Esophagus (tissue), 2 donors: ENCODE measurements at regions not wholly inside any gene's neighbourhood (a gene's known extent, or its start where the extent isn't known, plus 50 kb on each side); places are given as distances from the start of the nearest gene placed in this dataset.
A peak's percentile ranks its signal among the peaks of the same experiment; 100 is the strongest.

ENCODE experiments used
- H3K27ac ChIP-seq, 2 donors: one replicate each; pipeline ENCODE4 v1.5.1; 2013; ENCODE audit warnings: low read depth in 2 of 2, mild to moderate bottlenecking in 2 of 2, inconsistent platforms in 1 of 2, low read length in 1 of 2, moderate library complexity in 1 of 2
- H3K27me3 ChIP-seq, 2 donors: one replicate each; pipeline ENCODE4 v1.6.1; 2013; ENCODE audit warnings: low read length in 2 of 2, control low read depth in 1 of 2, mild to moderate bottlenecking in 1 of 2; ENCODE audit not compliant: insufficient read depth in 2 of 2, control insufficient read depth in 1 of 2
- H3K36me3 ChIP-seq, 2 donors: one replicate each; pipeline ENCODE4 v1.6.1; 2013; ENCODE audit warnings: low read length in 1 of 2; ENCODE audit not compliant: control insufficient read depth in 2 of 2, insufficient read depth in 2 of 2
- H3K4me1 ChIP-seq, 2 donors: one replicate each; pipeline ENCODE4 v1.6.1; 2013; ENCODE audit warnings: low read length in 1 of 2; ENCODE audit not compliant: control insufficient read depth in 2 of 2, insufficient read depth in 2 of 2
- H3K4me3 ChIP-seq, 2 donors: one replicate each; pipeline ENCODE4 v1.5.1; 2013; ENCODE audit warnings: low read length in 2 of 2, mild to moderate bottlenecking in 2 of 2, low read depth in 1 of 2, moderate library complexity in 1 of 2
- H3K9me3 ChIP-seq, 2 donors: one replicate each; pipeline ENCODE4 v1.6.1; 2013; ENCODE audit warnings: mild to moderate bottlenecking in 2 of 2, low read depth in 1 of 2, low read length in 1 of 2, moderate library complexity in 1 of 2; ENCODE audit not compliant: control insufficient read depth in 2 of 2, insufficient read depth in 1 of 2
- WGBS, 2 donors: extraction: QIAGEN DNeasy Blood & Tissue Kit; methylation state at CpG; one replicate each; pipeline ENCODE4 v1.1.7; 2013; 5-methylcytosine and 5-hydroxymethylcytosine counted together
- donor health status: healthy with polysubstance abuse.
- donor health status: Bipolar disorder and iron deficiency.

- no peaks in the 10 kb centered on the region for H3K27me3 ChIP-seq
- 39 to 42% methylated on average over 12 of the region's 12 CpGs for WGBS, 2 donors
- no peaks in the 10 kb centered on the region for H3K9me3 ChIP-seq
- peaks cover 3 to 5% of the 10 kb centered on the region in 2 donors for H3K4me1 ChIP-seq
- H3K36me3 ChIP-seq: no peaks in the 10 kb centered on the region
- H3K27ac ChIP-seq: peak overlapping the region; percentile 35 to 39
- no peak overlapping the region for H3K4me3 ChIP-seq
Observed at GRCh38 chr3:72155391-72156064, 370.6 kb upstream of the PROK2 start.

- H3K9me3 ChIP-seq: no peaks in the 10 kb centered on the region
- WGBS, 2 donors: 85 to 86% methylated on average over 4 of the region's 4 CpGs
- H3K27me3 ChIP-seq: no peaks in the 10 kb centered on the region
- peak overlapping the region; percentile 35 to 39 for H3K27ac ChIP-seq
- peaks cover 3 to 5% of the 10 kb centered on the region in 2 donors for H3K4me1 ChIP-seq
- H3K4me3 ChIP-seq: no peak overlapping the region
- H3K36me3 ChIP-seq: no peaks in the 10 kb centered on the region
Observed at GRCh38 chr3:72154391-72155335, 369.7 kb upstream of the PROK2 start.

- Histone ChIP-seq H3K4me3 (no peak overlapping the region), H3K9me3 (peaks cover 0 to 1% of the 10 kb centered on the region in 2 donors), H3K27me3 (no peaks in the 10 kb centered on the region), H3K27ac (no peak overlapping the region), H3K4me1 (peaks cover 3 to 5% of the 10 kb centered on the region in 2 donors), H3K36me3 (no peaks in the 10 kb centered on the region)
- WGBS, 2 donors: 81 to 84% methylated on average over 6 of the region's 6 CpGs
Observed at GRCh38 chr3:72153477-72154314, 368.7 kb upstream of the PROK2 start.

GRCh38 chr3:72152551-72153476, 367.9 kb upstream of the PROK2 start:
- H3K9me3 ChIP-seq: peaks cover 0 to 3% of the 10 kb centered on the region in 2 donors
- H3K4me1 ChIP-seq: peaks cover 3 to 5% of the 10 kb centered on the region in 2 donors
- H3K27me3 ChIP-seq: no peaks in the 10 kb centered on the region
- 23 to 29% methylated on average over 21 of the region's 21 CpGs for WGBS, 2 donors
- H3K27ac ChIP-seq: peak overlapping the region; percentile 20 to 50
- peak overlapping the region; percentile 18 to 19 for H3K4me3 ChIP-seq
- H3K36me3 ChIP-seq: no peaks in the 10 kb centered on the region

- H3K27me3 ChIP-seq: no peaks in the 10 kb centered on the region
- no peak overlapping the region for H3K4me3 ChIP-seq
- peaks cover 3 to 5% of the 10 kb centered on the region in 2 donors for H3K4me1 ChIP-seq
- peaks cover 0 to 3% of the 10 kb centered on the region in 2 donors for H3K9me3 ChIP-seq
- no peaks in the 10 kb centered on the region for H3K36me3 ChIP-seq
- WGBS, 2 donors: 84 to 92% methylated on average over 9 of the region's 9 CpGs
- no peak overlapping the region for H3K27ac ChIP-seq
Observed at GRCh38 chr3:72151465-72152238, 366.7 kb upstream of the PROK2 start.

GRCh38 chr3:72150634-72151412, 365.9 kb upstream of the PROK2 start:
- 71 to 90% methylated on average over 6 of the region's 6 CpGs for WGBS, 2 donors
- H3K4me3 ChIP-seq: no peak overlapping the region
- peaks cover 3 to 5% of the 10 kb centered on the region in 2 donors for H3K4me1 ChIP-seq
- H3K27ac ChIP-seq: no peak overlapping the region
- H3K36me3 ChIP-seq: no peaks in the 10 kb centered on the region
- H3K9me3 ChIP-seq: peaks cover 0 to 3% of the 10 kb centered on the region in 2 donors
- no peaks in the 10 kb centered on the region for H3K27me3 ChIP-seq

GRCh38 chr3:72149645-72150300, 364.8 kb upstream of the PROK2 start:
- peaks cover 0 to 3% of the 10 kb centered on the region in 2 donors for H3K9me3 ChIP-seq
- H3K27ac ChIP-seq: no peak overlapping the region
- H3K4me1 ChIP-seq: peaks cover 3 to 5% of the 10 kb centered on the region in 2 donors
- no peaks in the 10 kb centered on the region for H3K27me3 ChIP-seq
- H3K36me3 ChIP-seq: no peaks in the 10 kb centered on the region
- H3K4me3 ChIP-seq: no peak overlapping the region
- WGBS, 2 donors: 86 to 87% methylated on average over 8 of the region's 8 CpGs
